ENCODE measurements at regions not wholly inside any gene's neighbourhood (a gene's known extent, or its start where the extent isn't known, plus 50 kb on each side); places are given as distances from the start of the nearest gene placed in this dataset.

- peak; percentile 93 for FAIRE-seq
- CTCF ChIA-PET: interaction anchor here (1.0 to 1.2 kb wide), 2 partner anchors 91 to 94 kb away, joined by 3 read pairs; no protein-coding TSS in a partner anchor
- POLR2A ChIA-PET: no interaction called here
Measured at GRCh38 chr12:89856431-89856830, 147.8 kb upstream of the ATP2B1 start.

More at GRCh38 chr12:89856431-89856830, 147.8 kb upstream of the ATP2B1 start:
- intact Hi-C loops (cut with micrococcal nuclease) (no loop called here), dilution Hi-C loops (cut with MboI; ENCODE audit: extremely low pct_ligation_motif_present, low sequenced_read_pairs) (no loop called here)
- Histone ChIP-seq H4K20me1 (replicated peaks; ENCODE audit: control insufficient read depth, extremely low read depth, insufficient read depth, low read length) (no peaks in the 10 kb centered on the region), H3K4me2 (ENCODE audit: insufficient read depth, low read length) (no peak overlapping the region), H2AFZ (ENCODE audit: low read depth, low read length) (no peak overlapping the region), H3K9ac (replicated peaks; ENCODE audit: extremely low read depth, insufficient read depth, low read length) (no peak overlapping the region), H3K27ac (ENCODE audit: insufficient read depth, low read depth, low read length) (no peak overlapping the region), H3K79me2 (ENCODE audit: control insufficient read depth, insufficient read depth, low read length) (no peaks in the 10 kb centered on the region), H3K27me3 (ENCODE audit: control insufficient read depth in 2 of 2, insufficient read depth in 2 of 2, low read length in 2 of 2) (no peaks in the 10 kb centered on the region), H3K9me1 (replicated peaks; ENCODE audit: control insufficient read depth, extremely low read depth, insufficient read depth, low read length) (no peaks in the 10 kb centered on the region), H3K9me3 (replicated peaks; ENCODE audit: control insufficient read depth, insufficient read depth, low read length) (no peaks in the 10 kb centered on the region), H3K4me3 (replicated peaks in 1 of 3; ENCODE audit: insufficient read depth in 1 of 3, low read depth in 1 of 3, low read length in 3 of 3) (no peak overlapping the region), H3K4me1 (ENCODE audit: control insufficient read depth, extremely low read depth, insufficient read depth, low read length) (peaks cover 7% of the 10 kb centered on the region), H3K36me3 (ENCODE audit: control insufficient read depth in 2 of 2, extremely low read depth in 1 of 2, insufficient read depth in 2 of 2, low read length in 2 of 2) (no peaks in the 10 kb centered on the region)
- DNase-seq (ENCODE audit: low read depth, low spot score): peak; percentile 87
- BruUV-seq (replicated peaks): no TSS peak
- TF ChIP-seq GATA2 (IDR thresholded peaks at IDR 0.05; ENCODE audit: insufficient read depth, insufficient read length, low read depth, low read length) (peak; percentile 65), FOS (IDR thresholded peaks at IDR 0.05; ENCODE audit: borderline replicate concordance, insufficient read depth, low read length) (peak; percentile 87), JUN (IDR thresholded peaks at IDR 0.05; ENCODE audit: borderline replicate concordance, insufficient read depth, insufficient read length, low read depth) (peak; percentile 83), POLR2AphosphoS5 (IDR thresholded peaks at IDR 0.05; ENCODE audit: insufficient read depth, low read depth, low read length) (peak; percentile 62), MAX (IDR thresholded peaks at IDR 0.05; ENCODE audit: insufficient read depth, insufficient read length) (no peak)
- TF ChIP-seq, protein P1, sequence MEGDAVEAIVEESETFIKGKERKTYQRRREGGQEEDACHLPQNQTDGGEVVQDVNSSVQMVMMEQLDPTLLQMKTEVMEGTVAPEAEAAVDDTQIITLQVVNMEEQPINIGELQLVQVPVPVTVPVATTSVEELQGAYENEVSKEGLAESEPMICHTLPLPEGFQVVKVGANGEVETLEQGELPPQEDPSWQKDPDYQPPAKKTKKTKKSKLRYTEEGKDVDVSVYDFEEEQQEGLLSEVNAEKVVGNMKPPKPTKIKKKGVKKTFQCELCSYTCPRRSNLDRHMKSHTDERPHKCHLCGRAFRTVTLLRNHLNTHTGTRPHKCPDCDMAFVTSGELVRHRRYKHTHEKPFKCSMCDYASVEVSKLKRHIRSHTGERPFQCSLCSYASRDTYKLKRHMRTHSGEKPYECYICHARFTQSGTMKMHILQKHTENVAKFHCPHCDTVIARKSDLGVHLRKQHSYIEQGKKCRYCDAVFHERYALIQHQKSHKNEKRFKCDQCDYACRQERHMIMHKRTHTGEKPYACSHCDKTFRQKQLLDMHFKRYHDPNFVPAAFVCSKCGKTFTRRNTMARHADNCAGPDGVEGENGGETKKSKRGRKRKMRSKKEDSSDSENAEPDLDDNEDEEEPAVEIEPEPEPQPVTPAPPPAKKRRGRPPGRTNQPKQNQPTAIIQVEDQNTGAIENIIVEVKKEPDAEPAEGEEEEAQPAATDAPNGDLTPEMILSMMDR (IDR thresholded peaks at IDR 0.05; ENCODE audit: extremely low read depth in 1 of 2, insufficient read depth in 1 of 2, low read depth in 1 of 2, low read length in 2 of 2): no peak
